Nephron (organoid): ENCODE measurements at regions not wholly inside any gene's neighbourhood (a gene's known extent, or its start where the extent isn't known, plus 50 kb on each side); places are given as distances from the start of the nearest gene placed in this dataset.

Experiments used
- H3K27ac Mint-ChIP-seq, 3 experiments: 2 replicates each; pipeline ENCODE4 v1.8.0; 2020; ENCODE audit warnings: mixed read lengths in 3 of 3, mild to moderate bottlenecking in 2 of 3, moderate library complexity in 1 of 3
- H3K27me3 Mint-ChIP-seq: 2 replicates; pipeline ENCODE4 v1.8.0; 2021; ENCODE audit warnings: low read depth, mild to moderate bottlenecking, moderate library complexity, mixed read lengths
- H3K36me3 Mint-ChIP-seq: 2 replicates; pipeline ENCODE4 v1.8.0; 2020; ENCODE audit warnings: low read depth, mixed read lengths
- H3K4me1 Mint-ChIP-seq: 2 replicates; pipeline ENCODE4 v1.8.0; 2020; ENCODE audit warnings: mixed read lengths
- H3K4me3 Mint-ChIP-seq, 3 experiments: 2 replicates each; pipeline ENCODE4 v1.8.0; 2020; ENCODE audit warnings: mild to moderate bottlenecking in 3 of 3, mixed read lengths in 3 of 3, moderate library complexity in 2 of 3
- H3K9me3 Mint-ChIP-seq: 2 replicates; pipeline ENCODE4 v1.8.0; 2020; ENCODE audit warnings: mixed read lengths
- TF ChIP-seq, protein P1 (sequence below), 3 experiments: fragments of 200-600 bp; sonication (generic); IDR thresholded peaks; one replicate each; pipeline ENCODE4 v1.5.0; 2021; ENCODE audit warnings: antibody characterized with exemption in 3 of 3; ENCODE audit not compliant: unreplicated experiment in 3 of 3

GRCh38 chr15:81950841-81951414 lies 94.9 kb downstream of the MEX3B start:
- H3K4me3 Mint-ChIP-seq: no peak overlapping the region
- peak overlapping the region; percentile 17 to 52 (median 31) for H3K27ac Mint-ChIP-seq
- H3K27me3 Mint-ChIP-seq: no peaks in the 10 kb centered on the region
- H3K4me1 Mint-ChIP-seq: peaks cover 36% of the 10 kb centered on the region
- no peaks in the 10 kb centered on the region for H3K9me3 Mint-ChIP-seq
- TF ChIP-seq, protein P1, sequence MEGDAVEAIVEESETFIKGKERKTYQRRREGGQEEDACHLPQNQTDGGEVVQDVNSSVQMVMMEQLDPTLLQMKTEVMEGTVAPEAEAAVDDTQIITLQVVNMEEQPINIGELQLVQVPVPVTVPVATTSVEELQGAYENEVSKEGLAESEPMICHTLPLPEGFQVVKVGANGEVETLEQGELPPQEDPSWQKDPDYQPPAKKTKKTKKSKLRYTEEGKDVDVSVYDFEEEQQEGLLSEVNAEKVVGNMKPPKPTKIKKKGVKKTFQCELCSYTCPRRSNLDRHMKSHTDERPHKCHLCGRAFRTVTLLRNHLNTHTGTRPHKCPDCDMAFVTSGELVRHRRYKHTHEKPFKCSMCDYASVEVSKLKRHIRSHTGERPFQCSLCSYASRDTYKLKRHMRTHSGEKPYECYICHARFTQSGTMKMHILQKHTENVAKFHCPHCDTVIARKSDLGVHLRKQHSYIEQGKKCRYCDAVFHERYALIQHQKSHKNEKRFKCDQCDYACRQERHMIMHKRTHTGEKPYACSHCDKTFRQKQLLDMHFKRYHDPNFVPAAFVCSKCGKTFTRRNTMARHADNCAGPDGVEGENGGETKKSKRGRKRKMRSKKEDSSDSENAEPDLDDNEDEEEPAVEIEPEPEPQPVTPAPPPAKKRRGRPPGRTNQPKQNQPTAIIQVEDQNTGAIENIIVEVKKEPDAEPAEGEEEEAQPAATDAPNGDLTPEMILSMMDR (IDR thresholded peaks at IDR 0.05; ENCODE audit: unreplicated experiment in 3 of 3): no peak
- H3K36me3 Mint-ChIP-seq: peaks cover 20% of the 10 kb centered on the region

DNA sequence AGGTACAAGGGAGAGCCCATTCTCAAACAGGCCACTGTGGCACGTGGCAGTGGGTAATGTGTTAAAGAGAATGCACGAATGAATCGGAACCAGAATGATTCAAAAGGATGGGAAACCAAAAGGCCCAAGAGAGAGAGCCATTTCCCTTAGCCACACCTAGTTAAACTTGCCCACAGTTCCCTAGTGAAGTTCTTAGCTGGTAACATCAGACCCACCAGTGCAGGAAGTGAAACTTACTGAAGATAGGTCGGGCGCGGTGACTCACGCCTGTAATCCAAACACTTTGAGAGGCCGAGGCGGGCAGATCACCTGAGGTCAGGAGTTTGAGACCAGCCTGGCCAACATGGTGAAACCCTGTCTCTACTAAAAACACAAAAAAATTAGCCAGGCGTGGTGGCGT lies 97.1 kb downstream of the MEX3B start:
- H3K27me3 Mint-ChIP-seq: no peaks in the 10 kb centered on the region
- no peak overlapping the region for H3K4me3 Mint-ChIP-seq
- TF ChIP-seq, protein P1 (IDR thresholded peaks at IDR 0.05; ENCODE audit: unreplicated experiment in 3 of 3): no peak
- peaks cover 20% of the 10 kb centered on the region for H3K36me3 Mint-ChIP-seq
- peaks cover 26% of the 10 kb centered on the region for H3K4me1 Mint-ChIP-seq
- no peak overlapping the region for H3K27ac Mint-ChIP-seq
- H3K9me3 Mint-ChIP-seq: no peaks in the 10 kb centered on the region

DNA sequence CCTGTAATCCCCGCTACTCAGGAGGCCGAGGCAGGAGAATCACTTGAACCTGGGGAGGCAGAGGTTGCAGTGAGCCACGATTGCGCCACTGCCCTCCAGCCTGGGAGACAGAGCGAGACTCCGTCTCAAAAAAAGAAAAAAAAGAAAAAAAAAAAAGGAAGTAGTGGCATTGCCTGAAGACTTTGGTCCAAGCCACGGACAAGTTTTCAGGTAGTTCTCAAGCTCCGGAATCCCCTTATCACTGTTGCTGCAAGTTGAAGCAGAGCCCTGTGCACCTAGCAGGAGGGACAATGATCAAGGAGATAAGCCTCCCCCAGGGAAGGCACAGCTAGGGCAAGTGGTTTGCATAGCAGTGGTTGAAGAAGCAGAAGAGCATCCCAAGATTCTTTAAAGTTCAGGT lies 97.6 kb downstream of the MEX3B start:
- Mint-ChIP-seq H3K27me3 (no peaks in the 10 kb centered on the region), H3K36me3 (peaks cover 20% of the 10 kb centered on the region), H3K9me3 (no peaks in the 10 kb centered on the region), H3K4me1 (peaks cover 26% of the 10 kb centered on the region), H3K4me3 (no peak overlapping the region), H3K27ac (no peak overlapping the region)
- TF ChIP-seq, protein P1 (IDR thresholded peaks at IDR 0.05; ENCODE audit: unreplicated experiment in 3 of 3): no peak

DNA sequence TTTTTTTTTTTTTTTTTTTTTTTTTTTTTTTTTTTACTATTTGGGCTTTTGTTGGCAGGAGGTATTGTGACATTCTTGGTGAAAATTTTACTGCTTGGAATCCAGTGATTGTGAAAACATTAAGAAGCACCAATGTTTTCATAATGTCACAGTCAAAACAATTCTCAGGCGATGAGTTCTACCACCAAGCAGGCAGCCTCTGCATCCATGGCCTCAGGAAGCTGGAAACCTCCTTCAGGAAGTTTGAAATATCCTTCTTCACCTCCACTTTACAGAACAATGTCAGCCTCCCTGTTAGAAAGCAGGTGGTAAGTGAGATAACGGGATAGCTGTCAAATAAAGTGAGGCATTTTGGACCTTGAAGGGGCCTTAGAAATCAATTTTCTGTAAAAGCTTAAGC lies 98.3 kb downstream of the MEX3B start:
- TF ChIP-seq, protein P1 (IDR thresholded peaks at IDR 0.05; ENCODE audit: unreplicated experiment in 3 of 3): no peak
- peaks cover 20% of the 10 kb centered on the region for H3K36me3 Mint-ChIP-seq
- no peak overlapping the region for H3K27ac Mint-ChIP-seq
- H3K4me1 Mint-ChIP-seq: peaks cover 19% of the 10 kb centered on the region
- no peaks in the 10 kb centered on the region for H3K27me3 Mint-ChIP-seq
- H3K9me3 Mint-ChIP-seq: no peaks in the 10 kb centered on the region
- H3K4me3 Mint-ChIP-seq: no peak overlapping the region

DNA sequence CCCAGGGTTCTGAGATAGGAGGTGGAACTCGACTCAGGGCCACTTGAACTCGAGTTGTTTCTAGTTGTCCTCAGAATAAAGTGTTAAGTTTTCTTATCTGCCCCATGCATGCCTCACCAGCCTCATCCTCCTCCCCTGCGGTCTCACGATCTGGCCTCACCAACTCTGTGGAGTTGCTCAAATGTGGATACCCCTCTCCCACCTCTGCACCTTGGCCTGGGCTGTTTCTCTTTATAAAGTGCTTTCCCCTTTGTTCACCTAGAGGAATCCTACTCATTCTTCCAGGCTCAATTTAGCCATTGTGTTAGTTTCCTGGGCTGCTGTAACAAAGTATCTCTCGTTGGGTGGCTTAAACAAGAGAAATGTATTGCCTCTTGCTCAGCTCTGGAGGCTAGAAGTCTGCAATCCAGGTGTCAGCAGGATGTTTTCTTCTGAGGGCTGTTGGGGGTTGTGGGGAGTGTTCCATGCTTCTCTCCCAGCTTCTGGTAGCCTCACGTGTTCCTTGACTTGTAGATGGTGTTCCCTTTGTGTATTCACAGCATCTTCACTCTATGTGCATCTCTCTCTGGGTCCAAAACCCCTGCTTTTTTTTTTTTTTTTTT lies 100.7 kb downstream of the MEX3B start:
- Mint-ChIP-seq H3K4me3 (no peak overlapping the region), H3K27ac (no peak overlapping the region), H3K9me3 (peaks cover 3% of the 10 kb centered on the region), H3K4me1 (peaks cover 16% of the 10 kb centered on the region), H3K27me3 (no peaks in the 10 kb centered on the region), H3K36me3 (peaks cover 16% of the 10 kb centered on the region)
- TF ChIP-seq, protein P1 (IDR thresholded peaks at IDR 0.05; ENCODE audit: unreplicated experiment in 3 of 3): no peak

DNA sequence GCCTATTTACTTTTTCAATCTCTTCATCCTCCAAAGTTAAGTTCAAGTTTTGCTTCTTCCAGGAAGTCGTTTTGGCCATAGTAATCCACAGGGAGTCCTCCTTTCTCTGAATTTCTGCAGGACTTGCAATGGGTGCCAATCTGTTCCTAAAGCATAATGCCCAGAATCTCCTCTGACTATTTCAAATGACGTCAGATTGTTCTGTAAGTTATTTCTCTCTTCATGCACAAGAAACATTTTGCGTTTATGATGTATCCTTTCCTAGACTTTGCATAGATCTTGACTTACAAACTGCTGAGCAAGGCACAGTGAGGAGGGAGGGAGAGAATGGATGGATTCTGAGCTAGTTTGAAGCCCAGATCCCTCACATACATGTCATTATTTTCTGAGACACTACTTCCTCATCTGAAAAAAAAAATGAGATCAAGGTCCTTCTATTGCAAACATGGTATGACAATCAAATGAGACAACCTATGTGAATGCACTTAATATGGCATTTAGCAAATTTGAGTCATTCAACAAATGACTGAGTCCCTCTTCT lies 103.1 kb downstream of the MEX3B start:
- no peak overlapping the region for H3K4me3 Mint-ChIP-seq
- TF ChIP-seq, protein P1 (IDR thresholded peaks at IDR 0.05; ENCODE audit: unreplicated experiment in 3 of 3): no peak
- H3K9me3 Mint-ChIP-seq: peaks cover 10% of the 10 kb centered on the region
- H3K27me3 Mint-ChIP-seq: no peaks in the 10 kb centered on the region
- H3K4me1 Mint-ChIP-seq: peaks cover 17% of the 10 kb centered on the region
- H3K27ac Mint-ChIP-seq: no peak overlapping the region
- peaks cover 7% of the 10 kb centered on the region for H3K36me3 Mint-ChIP-seq
